Peyer's patch (tissue), 4 donors: ENCODE measurements at regions not wholly inside any gene's neighbourhood (a gene's known extent, or its start where the extent isn't known, plus 50 kb on each side); places are given as distances from the start of the nearest gene placed in this dataset.
A peak's percentile ranks its signal among the peaks of the same experiment; 100 is the strongest.
"Not testable (repeated sequence)": the region's sequence is repeated elsewhere in the genome, so short reads cannot be mapped to it uniquely, and the experiment has no call there.

Experiments
- DNase-seq, 3 donors: peaks; one replicate each; pipeline ENCODE4 v3.0.0-alpha.2; 2017 to 2019
- H3K27ac ChIP-seq, 4 donors: fragments of 200-600 bp; sonication (generic); one replicate each; pipeline ENCODE4 v1.5.1; 2016 to 2019
- H3K27me3 ChIP-seq, 2 donors: fragments of 200-600 bp; sonication (generic); one replicate each; pipeline ENCODE4 v1.5.1; 2019
- H3K36me3 ChIP-seq, 3 donors: fragments of 200-600 bp; sonication (generic); one replicate each; pipeline ENCODE4 v1.5.1; 2016 to 2019
- H3K4me1 ChIP-seq, 4 donors: fragments of 200-600 bp; sonication (generic); one replicate each; pipeline ENCODE4 v1.5.1; 2016 to 2019
- H3K4me3 ChIP-seq, 4 donors: fragments of 200-600 bp; sonication (generic); 1 replicate in 3 of 4; 2 replicates in 1 of 4; pipeline ENCODE4 v1.5.1; 2016 to 2019; ENCODE audit warnings: mild to moderate bottlenecking in 1 of 4
- H3K9me3 ChIP-seq, 4 donors: fragments of 200-600 bp; sonication (generic); one replicate each; pipeline ENCODE4 v1.5.1; 2016 to 2019; ENCODE audit warnings: mild to moderate bottlenecking in 1 of 4
- POLR2A ChIP-seq, 2 donors: fragments of 450-650 bp; IDR thresholded peaks; one replicate each; pipeline ENCODE4 v1.5.1; 2017; ENCODE audit warnings: antibody characterized with exemption in 2 of 2, mild to moderate bottlenecking in 2 of 2, moderate library complexity in 2 of 2
- TF ChIP-seq, protein P1 (sequence below), 6 experiments: fragments of 450-650 bp in 4 of 6; fragments of 200-600 bp in 2 of 6; sonication (generic) in 1 of 6; IDR thresholded peaks; one replicate each; pipeline ENCODE4 v1.5.1; 2017 to 2019; ENCODE audit warnings: antibody characterized with exemption in 6 of 6, mild to moderate bottlenecking in 3 of 6, moderate library complexity in 1 of 6

DNA sequence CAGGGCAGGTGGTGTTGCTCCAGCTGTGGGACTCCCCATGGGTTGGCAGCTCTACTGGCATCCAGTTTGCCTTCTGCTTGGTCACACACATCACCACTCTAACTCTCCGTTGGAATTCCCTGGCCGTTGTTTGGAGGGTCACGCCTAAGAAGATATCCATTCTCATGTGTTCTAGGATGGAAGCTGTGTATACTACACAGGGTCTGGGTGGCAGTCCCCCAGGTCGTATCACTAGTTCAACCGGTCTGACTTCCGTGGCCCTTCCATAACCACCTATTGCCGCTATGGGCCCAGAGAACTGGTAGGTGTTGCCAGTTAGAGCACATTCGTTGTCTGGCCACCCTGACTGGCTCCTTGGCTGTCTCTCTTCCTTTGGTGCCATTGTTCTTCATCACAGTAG lies 456.3 kb downstream of the TMEM121 start:
- no peak overlapping the region for H3K4me3 ChIP-seq
- no peaks in the 10 kb centered on the region for H3K9me3 ChIP-seq
- no peak overlapping the region for H3K27ac ChIP-seq
- no peaks in the 10 kb centered on the region for H3K36me3 ChIP-seq
- no peaks in the 10 kb centered on the region for H3K27me3 ChIP-seq
- no peak for TF ChIP-seq POLR2A (IDR thresholded peaks at IDR 0.05)
- TF ChIP-seq, protein P1, sequence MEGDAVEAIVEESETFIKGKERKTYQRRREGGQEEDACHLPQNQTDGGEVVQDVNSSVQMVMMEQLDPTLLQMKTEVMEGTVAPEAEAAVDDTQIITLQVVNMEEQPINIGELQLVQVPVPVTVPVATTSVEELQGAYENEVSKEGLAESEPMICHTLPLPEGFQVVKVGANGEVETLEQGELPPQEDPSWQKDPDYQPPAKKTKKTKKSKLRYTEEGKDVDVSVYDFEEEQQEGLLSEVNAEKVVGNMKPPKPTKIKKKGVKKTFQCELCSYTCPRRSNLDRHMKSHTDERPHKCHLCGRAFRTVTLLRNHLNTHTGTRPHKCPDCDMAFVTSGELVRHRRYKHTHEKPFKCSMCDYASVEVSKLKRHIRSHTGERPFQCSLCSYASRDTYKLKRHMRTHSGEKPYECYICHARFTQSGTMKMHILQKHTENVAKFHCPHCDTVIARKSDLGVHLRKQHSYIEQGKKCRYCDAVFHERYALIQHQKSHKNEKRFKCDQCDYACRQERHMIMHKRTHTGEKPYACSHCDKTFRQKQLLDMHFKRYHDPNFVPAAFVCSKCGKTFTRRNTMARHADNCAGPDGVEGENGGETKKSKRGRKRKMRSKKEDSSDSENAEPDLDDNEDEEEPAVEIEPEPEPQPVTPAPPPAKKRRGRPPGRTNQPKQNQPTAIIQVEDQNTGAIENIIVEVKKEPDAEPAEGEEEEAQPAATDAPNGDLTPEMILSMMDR (IDR thresholded peaks at IDR 0.05), result no peak
- DNase-seq, result no peak
- H3K4me1 ChIP-seq, result no peaks in the 10 kb centered on the region

DNA sequence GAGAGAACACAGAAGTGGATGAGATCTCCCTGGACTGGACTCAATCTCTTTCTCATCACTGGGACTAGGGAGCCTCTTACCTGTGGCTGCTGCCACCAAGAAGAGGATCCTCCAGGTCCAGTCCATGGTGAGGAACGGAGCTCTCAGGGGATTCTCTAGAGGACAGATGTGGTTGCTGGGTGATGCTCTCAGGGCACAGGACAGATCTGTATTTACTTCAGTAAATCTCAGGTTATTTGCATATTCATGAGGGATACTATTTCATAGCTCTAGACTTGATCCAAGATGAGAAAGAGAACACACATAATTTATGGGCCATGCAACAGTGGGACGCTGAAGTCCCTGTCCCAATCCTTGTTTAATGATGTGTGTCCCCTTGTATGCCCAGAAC lies 460.5 kb downstream of the TMEM121 start:
- Histone ChIP-seq H3K36me3 (no peaks in the 10 kb centered on the region), H3K27ac (peak overlapping the region in 3 of 4 donors; percentile 44 to 55 (median 52)), H3K9me3 (no peaks in the 10 kb centered on the region), H3K4me1 (no peaks in the 10 kb centered on the region), H3K27me3 (no peaks in the 10 kb centered on the region), H3K4me3 (no peak overlapping the region)
- TF ChIP-seq, protein P1 (IDR thresholded peaks at IDR 0.05), result no peak
- TF ChIP-seq POLR2A (IDR thresholded peaks at IDR 0.05), result no peak
- no peak for DNase-seq

DNA sequence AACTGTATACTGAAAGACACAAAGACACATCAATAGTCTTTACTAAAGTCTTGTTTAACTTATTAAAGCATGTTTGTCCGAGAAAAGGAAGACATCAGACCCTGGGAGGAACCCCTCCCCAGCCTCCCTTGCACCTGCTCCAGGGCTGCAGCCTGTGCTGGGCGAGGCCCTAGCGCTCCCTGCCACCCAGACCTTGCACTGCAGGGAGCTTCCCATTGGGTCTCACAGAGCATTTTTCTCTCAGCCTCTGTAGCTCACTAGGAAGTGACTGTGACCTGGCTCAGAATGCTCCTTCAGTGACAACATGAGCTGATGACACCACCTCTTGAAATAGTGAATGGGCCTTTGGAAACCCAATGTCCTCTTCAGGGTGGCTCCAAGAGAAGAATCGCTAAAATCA lies 461.2 kb downstream of the TMEM121 start:
- Histone ChIP-seq H3K27me3 (no peaks in the 10 kb centered on the region), H3K36me3 (no peaks in the 10 kb centered on the region), H3K27ac (no peak overlapping the region), H3K4me1 (no peaks in the 10 kb centered on the region), H3K4me3 (no peak overlapping the region), H3K9me3 (no peaks in the 10 kb centered on the region)
- no peak for DNase-seq
- TF ChIP-seq POLR2A (IDR thresholded peaks at IDR 0.05), result no peak
- TF ChIP-seq, protein P1 (IDR thresholded peaks at IDR 0.05), result no peak

DNA sequence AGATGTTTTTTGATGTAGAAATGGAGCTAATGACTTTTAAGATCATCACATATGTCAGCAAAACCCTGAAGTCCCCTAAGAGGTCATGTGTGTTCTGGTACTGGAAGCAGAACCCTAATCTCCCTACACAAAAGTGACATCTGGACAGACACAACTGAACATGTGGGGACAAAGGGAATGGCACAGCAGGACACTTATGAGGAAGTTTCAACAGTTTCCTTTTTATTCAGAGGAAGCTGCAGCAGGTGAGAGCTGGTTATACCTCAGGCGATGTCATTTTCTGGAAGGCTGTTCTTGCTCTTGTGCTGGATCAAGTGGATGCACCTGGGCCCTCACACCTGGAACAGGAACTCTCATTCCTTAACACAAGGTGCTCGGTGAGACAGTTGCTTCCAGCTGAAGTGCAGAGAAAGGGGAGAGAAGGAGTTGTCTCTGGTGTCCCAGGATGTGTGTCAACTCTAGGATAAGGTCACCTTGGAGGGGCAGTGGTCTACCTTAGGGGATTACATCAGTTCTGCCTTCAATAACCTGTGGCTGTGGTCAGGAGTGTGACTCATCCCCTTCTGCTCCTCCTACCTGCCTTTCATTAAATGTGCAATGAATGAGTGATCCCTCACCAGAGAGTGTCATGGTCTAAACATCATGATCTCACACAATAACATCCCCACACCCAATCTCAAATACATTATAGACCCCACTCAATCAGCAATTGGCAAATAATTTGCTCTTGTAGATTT lies 463.4 kb downstream of the TMEM121 start:
- H3K4me3 ChIP-seq, result no peak overlapping the region
- H3K9me3 ChIP-seq, result no peaks in the 10 kb centered on the region
- DNase-seq, result no peak
- H3K4me1 ChIP-seq, result no peaks in the 10 kb centered on the region
- TF ChIP-seq, protein P1 (IDR thresholded peaks at IDR 0.05), result no peak
- TF ChIP-seq POLR2A (IDR thresholded peaks at IDR 0.05), result no peak
- H3K27me3 ChIP-seq, result no peaks in the 10 kb centered on the region
- H3K27ac ChIP-seq, result no peak overlapping the region
- H3K36me3 ChIP-seq, result no peaks in the 10 kb centered on the region

- H3K4me3 ChIP-seq, H3K27ac ChIP-seq, H3K27me3 ChIP-seq, DNase-seq, H3K4me1 ChIP-seq, H3K36me3 ChIP-seq, H3K9me3 ChIP-seq: not testable (repeated sequence)
These were observed 465.3 kb downstream of the TMEM121 start for GRCh38 chr14:105991677-105992076.

- H3K9me3 ChIP-seq, result no peaks in the 10 kb centered on the region
- TF ChIP-seq, protein P1 (IDR thresholded peaks at IDR 0.05), result no peak
- TF ChIP-seq POLR2A (IDR thresholded peaks at IDR 0.05), result no peak
- H3K36me3 ChIP-seq, result no peaks in the 10 kb centered on the region
- H3K4me3 ChIP-seq, result no peak overlapping the region
- no peak for DNase-seq
- H3K4me1 ChIP-seq, result no peaks in the 10 kb centered on the region
- H3K27ac ChIP-seq, result no peak overlapping the region
- no peaks in the 10 kb centered on the region for H3K27me3 ChIP-seq
These were observed 467.4 kb downstream of the TMEM121 start for GRCh38 chr14:105993814-105994213.

- not testable (repeated sequence) for H3K9me3 ChIP-seq, H3K27ac ChIP-seq, DNase-seq, H3K36me3 ChIP-seq, H3K4me3 ChIP-seq, H3K4me1 ChIP-seq, H3K27me3 ChIP-seq
These were observed 468.8 kb downstream of the TMEM121 start for GRCh38 chr14:105995011-105995710.

DNA sequence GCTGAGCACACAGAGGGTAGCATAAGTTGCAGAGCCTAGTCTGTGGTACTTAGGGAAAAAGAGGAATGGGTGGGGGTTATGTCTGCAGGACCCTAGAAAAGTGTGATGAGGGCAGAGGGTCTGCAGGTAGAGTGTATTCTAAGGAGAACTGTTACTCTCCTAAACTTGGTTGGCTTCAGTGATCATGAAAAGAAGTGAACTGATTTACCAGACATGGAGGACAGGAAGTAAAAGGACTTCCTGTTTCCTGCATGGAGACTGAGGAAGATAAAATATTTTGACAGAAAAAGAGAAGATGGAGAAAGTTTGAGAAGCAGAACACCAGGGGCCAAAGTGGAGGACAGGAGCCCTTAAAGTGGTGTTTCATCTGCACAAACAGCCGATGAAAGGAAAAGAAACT lies 472.2 kb downstream of the TMEM121 start:
- DNase-seq, H3K4me3 ChIP-seq, H3K4me1 ChIP-seq, H3K36me3 ChIP-seq, H3K27ac ChIP-seq, H3K27me3 ChIP-seq, H3K9me3 ChIP-seq: not testable (repeated sequence)
